NCI-H1417 (cell line): ENCODE measurements at regions not wholly inside any gene's neighbourhood (a gene's known extent, or its start where the extent isn't known, plus 50 kb on each side); places are given as distances from the start of the nearest gene placed in this dataset.
"Not testable (repeated sequence)": the region's sequence is repeated elsewhere in the genome, so short reads cannot be mapped to it uniquely, and the experiment has no call there.

Source experiments
- DNase-seq, 3 experiments: peaks; one replicate each; lab custom pipeline; 2025; lab: John Stamatoyannopoulos, UW

GRCh38 chr9:32886021-32886420 lies 102.7 kb downstream of the TMEM215 start:
- no peak for DNase-seq

GRCh38 chr9:32894485-32894884 lies 106.9 kb downstream of the APTX start:
- not testable (repeated sequence) for DNase-seq

GRCh38 chr9:32899181-32899580 lies 102.2 kb downstream of the APTX start:
- no peak for DNase-seq

GRCh38 chr9:32899761-32900160 lies 101.7 kb downstream of the APTX start:
- no peak for DNase-seq

- DNase-seq = no peak
These were observed 95.2 kb downstream of the APTX start for GRCh38 chr9:32906213-32906612.

GRCh38 chr9:32915802-32916201 lies 85.6 kb downstream of the APTX start:
- no peak for DNase-seq

- no peak for DNase-seq
These were observed 82.8 kb downstream of the APTX start for GRCh38 chr9:32918628-32919027.
